GM10266 (cell line): ENCODE measurements at regions not wholly inside any gene's neighbourhood (a gene's known extent, or its start where the extent isn't known, plus 50 kb on each side); places are given as distances from the start of the nearest gene placed in this dataset.

Experiments used
- DNase-seq: peaks from one replicate; pipeline ENCODE4 v3.0.0; 2012; ENCODE audit errors: extremely low spot score
- CTCF ChIP-seq: IDR thresholded peaks from 2 replicates; pipeline ENCODE4 v1.5.1; 2012; ENCODE audit warnings: mild to moderate bottlenecking, low read depth; ENCODE audit not compliant: control insufficient read depth, insufficient read depth; ENCODE audit errors: missing control alignments

- DNase-seq: no peak
- no peak for TF ChIP-seq CTCF
Observed at GRCh38 chr7:148472406-148472805, 118.2 kb upstream of the C7orf33 start.

GRCh38 chr7:148473703-148474480 lies 116.7 kb upstream of the C7orf33 start:
- no peak for DNase-seq
- TF ChIP-seq CTCF: no peak

GRCh38 chr7:148474481-148475025 lies 116.0 kb upstream of the C7orf33 start:
- no peak for TF ChIP-seq CTCF
- no peak for DNase-seq

- no peak for DNase-seq
- no peak for TF ChIP-seq CTCF
Observed at GRCh38 chr7:148478551-148478950, 112.0 kb upstream of the C7orf33 start.

- no peak for DNase-seq
- TF ChIP-seq CTCF: no peak
Observed at GRCh38 chr7:148480479-148481146, 110.0 kb upstream of the C7orf33 start.

GRCh38 chr7:148481147-148481526 lies 109.4 kb upstream of the C7orf33 start:
- TF ChIP-seq CTCF: no peak
- DNase-seq: no peak
